Stimulated activated CD4-positive, alpha-beta T cell treated with anti-CD3 and anti-CD28 coated beads, Interleukin-4, amount 100 ng/mL, for 24 hours (primary cell): ENCODE measurements at regions not wholly inside any gene's neighbourhood (a gene's known extent, or its start where the extent isn't known, plus 50 kb on each side); places are given as distances from the start of the nearest gene placed in this dataset.
"Not testable (repeated sequence)": the region's sequence is repeated elsewhere in the genome, so short reads cannot be mapped to it uniquely, and the experiment has no call there.

Source experiments
- DNase-seq: peaks from one replicate; pipeline ENCODE4 v3.0.0-alpha.2; 2020

- not testable (repeated sequence) for DNase-seq
These were observed 4382.9 kb upstream of the TPTE start for GRCh38 chr21:6138244-6139136.

DNA sequence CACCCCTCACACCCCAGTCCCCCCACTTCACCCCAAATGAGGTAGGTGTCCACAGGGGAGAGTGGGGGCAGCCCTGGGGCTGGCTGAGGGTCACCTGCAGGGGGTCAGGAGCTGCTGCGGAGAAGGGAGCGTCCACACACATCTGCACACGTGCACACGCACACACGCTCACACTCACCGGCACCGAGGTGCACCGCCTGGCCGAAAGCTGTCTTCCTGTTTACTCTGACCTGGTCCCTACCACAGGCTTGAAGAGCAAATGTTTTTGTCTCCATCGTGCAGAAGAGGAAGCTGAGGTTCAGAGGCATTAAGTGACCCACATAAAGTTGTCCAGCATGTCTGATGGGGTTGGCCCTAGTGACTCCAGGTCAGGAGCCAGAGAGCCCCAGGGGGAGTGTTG lies 4382.1 kb upstream of the TPTE start:
- not testable (repeated sequence) for DNase-seq

- not testable (repeated sequence) for DNase-seq
These were observed 4381.5 kb upstream of the TPTE start for GRCh38 chr21:6139862-6140261.

GRCh38 chr21:6140467-6141137 lies 4380.8 kb upstream of the TPTE start:
- not testable (repeated sequence) for DNase-seq

GRCh38 chr21:6141138-6141474 lies 4380.3 kb upstream of the TPTE start:
- not testable (repeated sequence) for DNase-seq

DNA sequence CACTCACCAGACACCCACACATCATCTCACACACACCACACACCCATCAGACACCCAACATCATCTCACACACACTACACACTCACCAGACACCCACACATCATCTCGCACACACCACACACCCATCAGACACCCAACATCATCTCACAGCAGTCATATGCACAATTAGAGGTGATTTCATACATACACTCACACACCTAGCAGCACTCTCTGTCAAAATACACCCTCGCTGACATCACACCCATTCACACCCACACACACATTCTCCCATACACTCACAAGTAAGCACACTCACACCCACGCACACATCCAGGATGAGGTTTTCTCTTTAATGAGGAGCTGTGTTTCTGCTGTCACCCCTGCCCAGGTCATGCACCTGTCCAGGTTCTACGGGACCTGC lies 4368.2 kb upstream of the TPTE start:
- DNase-seq, result not testable (repeated sequence)

DNA sequence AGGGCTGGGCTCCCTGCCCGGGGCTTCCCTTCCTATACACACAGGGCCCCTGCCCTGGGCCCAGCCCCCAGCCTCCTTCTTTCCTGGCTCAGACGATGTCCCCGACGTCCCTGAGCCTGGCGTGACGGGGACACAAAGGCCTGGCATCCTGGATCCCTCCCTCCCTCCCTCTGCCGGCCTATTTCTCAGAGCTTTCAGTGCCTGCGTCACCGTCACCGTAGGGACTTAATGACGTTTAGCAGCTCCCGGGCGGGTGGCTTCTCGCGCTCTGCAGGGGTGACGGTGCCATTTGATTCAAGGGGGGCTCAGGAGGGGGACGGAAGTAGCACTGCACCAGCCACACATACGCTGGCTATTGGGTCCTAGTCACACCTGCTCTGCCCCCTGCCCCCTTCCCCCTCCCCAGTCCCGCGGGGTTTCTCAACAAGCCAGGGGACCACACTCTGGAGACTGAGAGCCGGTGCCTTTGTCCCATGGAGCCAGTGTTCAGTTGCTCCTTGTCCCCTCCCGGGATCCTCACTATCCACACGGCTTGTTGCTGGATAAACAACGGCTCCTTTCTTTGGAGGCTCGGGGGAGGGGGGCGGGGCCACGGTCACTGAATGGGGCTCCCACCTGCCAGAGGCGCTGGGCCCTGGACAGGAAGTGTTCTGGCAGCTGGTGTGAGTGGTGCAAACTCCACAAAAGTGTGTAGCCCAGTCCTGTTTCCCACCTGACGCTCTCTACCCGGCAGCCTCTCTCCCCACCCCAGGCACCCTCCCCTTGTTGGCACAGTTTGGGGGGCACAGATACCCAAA lies 4366.7 kb upstream of the TPTE start:
- DNase-seq, result not testable (repeated sequence)

DNA sequence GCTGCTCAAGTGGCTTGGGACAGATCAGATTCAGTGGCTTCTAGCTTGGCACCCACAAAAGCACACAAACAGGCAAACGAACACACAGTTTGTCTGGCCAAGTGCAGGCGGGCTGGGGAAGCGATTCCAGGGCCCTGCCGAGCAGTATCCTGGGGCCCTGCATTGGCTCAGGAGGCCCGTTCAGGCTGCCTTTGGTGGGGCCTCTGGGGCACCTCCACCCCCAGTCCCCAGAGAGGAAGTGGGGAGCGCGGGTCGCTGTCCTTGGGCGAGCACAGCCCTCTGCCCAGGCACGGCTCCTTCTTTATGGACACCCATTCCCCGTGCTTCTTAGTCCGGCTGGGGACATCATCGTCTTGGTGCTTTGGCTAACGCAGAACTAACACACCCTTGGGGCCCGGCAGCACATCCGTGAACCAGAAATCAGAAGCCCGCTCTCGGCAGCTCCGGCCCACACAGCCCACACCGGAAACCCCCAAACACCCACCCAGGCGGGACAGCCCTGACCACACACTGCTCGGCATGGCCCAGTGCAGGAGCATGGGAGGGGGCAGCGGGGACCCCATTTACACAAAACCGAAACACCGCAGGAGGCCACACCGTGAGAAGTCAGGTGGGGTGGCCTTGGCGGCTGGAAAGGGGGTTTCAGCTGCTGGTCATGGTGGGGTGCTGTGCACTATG lies 4364.5 kb upstream of the TPTE start:
- not testable (repeated sequence) for DNase-seq

DNA sequence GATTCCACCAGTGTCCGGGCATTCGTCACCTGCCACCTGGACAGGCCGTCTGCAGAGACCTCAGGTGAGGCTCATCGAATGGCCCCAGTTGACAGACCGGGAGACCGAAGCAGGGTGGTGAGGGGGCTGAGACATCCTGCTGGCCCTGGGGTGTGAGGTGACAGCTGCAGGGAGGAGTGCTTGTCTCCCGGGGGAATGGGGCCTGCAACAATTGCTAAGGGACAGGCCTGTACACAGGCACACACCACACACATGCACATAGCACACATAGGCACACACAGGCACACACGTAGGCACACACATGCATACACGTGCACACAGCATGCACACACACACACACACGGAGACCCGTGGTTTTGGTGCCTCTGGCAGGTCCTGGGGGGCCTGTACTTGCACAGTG lies 4363.9 kb upstream of the TPTE start:
- DNase-seq, result not testable (repeated sequence)

DNA sequence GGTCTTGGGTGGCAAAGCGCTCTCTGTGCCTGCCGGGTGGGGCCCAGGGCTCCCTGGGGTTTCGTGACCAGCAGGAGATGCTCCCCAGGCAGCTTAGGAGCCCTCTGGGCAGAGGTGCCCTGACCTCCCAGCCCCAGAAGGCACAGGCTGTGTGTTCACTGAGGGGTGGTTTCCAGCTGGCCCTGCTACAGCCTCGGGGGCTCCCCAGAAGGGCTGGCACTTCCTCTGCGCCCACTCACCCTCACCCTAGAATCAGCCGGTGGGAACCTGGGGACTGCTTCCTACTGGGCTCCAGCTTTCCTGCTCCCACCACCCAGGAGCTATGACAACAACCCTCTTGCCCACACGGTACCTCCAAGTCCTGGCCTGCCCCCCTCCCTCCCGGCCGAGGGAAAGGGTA lies 4363.2 kb upstream of the TPTE start:
- not testable (repeated sequence) for DNase-seq
